H1 (cell line): ENCODE measurements at regions not wholly inside any gene's neighbourhood (a gene's known extent, or its start where the extent isn't known, plus 50 kb on each side); places are given as distances from the start of the nearest gene placed in this dataset.

Experiments
- CTCF ChIA-PET: fragments of 300-600 bp; sonication (Branson Sonifier 250); formaldehyde crosslinking; loops from one replicate; lab custom pipeline; 2021; ENCODE audit not compliant: partially characterized antibody; lab: Charles Lee
- POLR2A ChIA-PET: fragments of 300-600 bp; sonication (Branson Sonifier 250); formaldehyde crosslinking; loops from one replicate; lab custom pipeline; 2021; ENCODE audit warnings: inconsistent platforms; ENCODE audit not compliant: partially characterized antibody; lab: Charles Lee
- DNase-seq, 2 experiments: peaks; one replicate each; pipeline versions ENCODE4 v3.0.0 to v3.0.0-alpha.2; 2010 to 2022; ENCODE audit warnings: low spot score in 2 of 2, low read depth in 1 of 2, mixed read lengths in 1 of 2
- FAIRE-seq: peaks from 2 replicates; lab custom pipeline; 2011; peaks lifted over from hg19 to GRCh38; lab: Jason Lieb, UNC
- H2AFZ ChIP-seq: 2 replicates; pipeline ENCODE4 v1.8.1; 2012; ENCODE audit warnings: low read length, inconsistent platforms
- H2AK5ac ChIP-seq: 2 replicates; pipeline ENCODE4 v1.6.1; 2013; ENCODE audit warnings: low read depth, low read length
- H2BK120ac ChIP-seq: replicated peaks from 2 replicates; pipeline ENCODE3; 2013; ENCODE audit warnings: low read depth, low read length, inconsistent platforms
- H2BK12ac ChIP-seq: 2 replicates; pipeline ENCODE4 v1.6.1; 2013; ENCODE audit warnings: low read depth, low read length
- H2BK15ac ChIP-seq: 2 replicates; pipeline ENCODE4 v1.6.1; 2013; ENCODE audit warnings: low read length
- H2BK20ac ChIP-seq: 2 replicates; pipeline ENCODE4 v1.6.1; 2013; ENCODE audit warnings: low read length
- H2BK5ac ChIP-seq: 2 replicates; pipeline ENCODE4 v1.6.1; 2013; ENCODE audit warnings: low read depth, low read length
- H3K14ac ChIP-seq: 2 replicates; pipeline ENCODE4 v1.6.1; 2013; ENCODE audit warnings: inconsistent platforms; ENCODE audit not compliant: insufficient read length
- H3K18ac ChIP-seq: 2 replicates; pipeline ENCODE4 v1.6.1; 2013; ENCODE audit warnings: low read length; ENCODE audit errors: extremely low read depth
- H3K23ac ChIP-seq: 2 replicates; pipeline ENCODE4 v1.6.1; 2013; ENCODE audit warnings: inconsistent platforms; ENCODE audit not compliant: insufficient read length
- H3K23me2 ChIP-seq: 2 replicates; pipeline ENCODE4 v1.6.1; 2013; ENCODE audit warnings: low read depth, low read length
- H3K27ac ChIP-seq: 2 replicates; pipeline ENCODE4 v1.6.1; 2011; ENCODE audit warnings: low read depth, low read length, inconsistent platforms
- H3K27me3 ChIP-seq, 4 experiments: replicated peaks in 1 of 4; 1 replicate in 1 of 4; 2 replicates in 3 of 4; pipeline versions ENCODE4 v1.6.1 to v1.8.1; 2011 to 2013; ENCODE audit warnings: low read length in 3 of 4, mild to moderate bottlenecking in 3 of 4, inconsistent platforms in 2 of 4, mixed read lengths in 2 of 4, moderate library complexity in 1 of 4; ENCODE audit not compliant: control insufficient read depth in 3 of 4, insufficient read depth in 3 of 4; ENCODE audit errors: extremely low read depth in 1 of 4
- H3K36me3 ChIP-seq, 4 experiments: 2 replicates each; pipeline versions ENCODE4 v1.6.1 to v1.8.1; 2011 to 2013; ENCODE audit warnings: mild to moderate bottlenecking in 4 of 4, low read length in 3 of 4, moderate library complexity in 2 of 4, control low read depth in 1 of 4, inconsistent platforms in 1 of 4; ENCODE audit not compliant: insufficient read depth in 4 of 4, control insufficient read depth in 2 of 4
- H3K4ac ChIP-seq: replicated peaks from 2 replicates; pipeline ENCODE3; 2013; ENCODE audit warnings: low read length, low read depth, mixed read lengths, inconsistent platforms; ENCODE audit not compliant: insufficient read length
- H3K4me1 ChIP-seq, 4 experiments: replicated peaks in 1 of 4; 1 replicate in 1 of 4; 2 replicates in 3 of 4; pipeline versions ENCODE4 v1.6.1 to v1.8.1; 2011 to 2013; ENCODE audit warnings: low read length in 3 of 4, inconsistent platforms in 2 of 4, mixed read lengths in 1 of 4; ENCODE audit not compliant: insufficient read depth in 4 of 4, control insufficient read depth in 3 of 4
- H3K4me2 ChIP-seq, 2 experiments: 2 replicates each; pipeline versions ENCODE4 v1.6.1 to v1.8.1; 2011 to 2013; ENCODE audit warnings: low read depth in 2 of 2, low read length in 2 of 2, control low read depth in 1 of 2, inconsistent platforms in 1 of 2, mild to moderate bottlenecking in 1 of 2; ENCODE audit not compliant: insufficient read depth in 1 of 2
- H3K4me3 ChIP-seq, 4 experiments: fragments of 200-600, 300-600 bp in 1 of 4; sonication (generic), shearing (Covaris generic), sonication (Bioruptor Twin) in 1 of 4; 2 replicates each; pipeline versions ENCODE4 v1.5.1 to v1.8.1; 2011 to 2016; ENCODE audit warnings: low read length in 4 of 4, low read depth in 3 of 4, control low read depth in 2 of 4, inconsistent platforms in 2 of 4, mild to moderate bottlenecking in 2 of 4, mixed read lengths in 1 of 4, moderate library complexity in 1 of 4; ENCODE audit not compliant: insufficient read depth in 2 of 4; ENCODE audit errors: extremely low read depth in 1 of 4
- H3K56ac ChIP-seq: replicated peaks from 2 replicates; pipeline ENCODE3; 2013; ENCODE audit warnings: low read depth, mild to moderate bottlenecking, mixed read lengths, low read length, inconsistent platforms; ENCODE audit not compliant: insufficient read length
- H3K79me1 ChIP-seq: 2 replicates; pipeline ENCODE4 v1.6.1; 2013; ENCODE audit warnings: low read depth, low read length, control low read depth
- H3K79me2 ChIP-seq, 2 experiments: 2 replicates each; pipeline versions ENCODE4 v1.6.1 to v1.8.1; 2012 to 2013; ENCODE audit warnings: low read length in 2 of 2, mild to moderate bottlenecking in 2 of 2, inconsistent platforms in 1 of 2; ENCODE audit not compliant: insufficient read depth in 2 of 2, control insufficient read depth in 1 of 2
- H3K9ac ChIP-seq, 4 experiments: replicated peaks in 1 of 4; 1 replicate in 1 of 4; 2 replicates in 3 of 4; pipeline versions ENCODE4 v1.6.1 to v1.8.1; 2011 to 2013; ENCODE audit warnings: low read depth in 3 of 4, low read length in 3 of 4, control low read depth in 2 of 4, mild to moderate bottlenecking in 2 of 4, moderate library complexity in 2 of 4, inconsistent platforms in 1 of 4; ENCODE audit errors: extremely low read depth in 1 of 4
- H3K9me3 ChIP-seq, 2 experiments: 2 replicates each; pipeline versions ENCODE4 v1.6.1 to v1.8.1; 2012 to 2013; ENCODE audit warnings: mild to moderate bottlenecking in 2 of 2, moderate library complexity in 2 of 2, control low read depth in 1 of 2, inconsistent platforms in 1 of 2, low read depth in 1 of 2, low read length in 1 of 2, mixed read lengths in 1 of 2; ENCODE audit not compliant: insufficient read depth in 2 of 2
- H4K20me1 ChIP-seq, 2 experiments: replicated peaks in 1 of 2; 2 replicates each; pipeline versions ENCODE3 to v1.8.1; 2011 to 2013; ENCODE audit warnings: inconsistent platforms in 2 of 2, low read length in 2 of 2, mild to moderate bottlenecking in 1 of 2; ENCODE audit not compliant: insufficient read depth in 2 of 2, control insufficient read depth in 1 of 2
- H4K5ac ChIP-seq: 2 replicates; pipeline ENCODE4 v1.6.1; 2013; ENCODE audit warnings: low read length, low read depth, mixed read lengths, inconsistent platforms; ENCODE audit not compliant: insufficient read length
- H4K8ac ChIP-seq: 2 replicates; pipeline ENCODE4 v1.8.0; 2013; ENCODE audit warnings: mild to moderate bottlenecking, moderate library complexity, low read length, inconsistent platforms; ENCODE audit not compliant: insufficient read depth; ENCODE audit errors: extremely low read depth
- H4K91ac ChIP-seq: replicated peaks from 2 replicates; pipeline ENCODE3; 2013; ENCODE audit warnings: low read length, mixed read lengths, inconsistent platforms; ENCODE audit not compliant: insufficient read length
- ASH2L ChIP-seq: fragments of 200-600, 300-600 bp; sonication (generic); IDR thresholded peaks from one replicate; pipeline ENCODE4 v1.7.1; 2017; ENCODE audit warnings: low read length
- ATF2 ChIP-seq: IDR thresholded peaks from 2 replicates; pipeline ENCODE4 v1.6.1; 2012; ENCODE audit warnings: low read length, inconsistent platforms
- BRCA1 ChIP-seq: IDR thresholded peaks from 2 replicates; pipeline ENCODE4 v1.6.1; 2012; ENCODE audit warnings: low read depth, low read length, improper control_type of control experiment
- CBX5 ChIP-seq: fragments of 300-800, 300-1000 bp; sonication (generic); IDR thresholded peaks from 2 replicates; pipeline ENCODE4 v1.7.1; 2016; ENCODE audit warnings: antibody characterized with exemption, low read length, low read depth
- CREB1 ChIP-seq: IDR thresholded peaks from 2 replicates; pipeline ENCODE4 v1.6.1; 2012; ENCODE audit warnings: inconsistent platforms
- NANOG ChIP-seq: IDR thresholded peaks from 2 replicates; pipeline ENCODE4 v1.6.1; 2011; ENCODE audit warnings: low read length, low read depth, mild to moderate bottlenecking, inconsistent platforms; ENCODE audit not compliant: insufficient read depth, poor library complexity, severe bottlenecking
- POU5F1 ChIP-seq: IDR thresholded peaks from 2 replicates; pipeline ENCODE4 v1.6.1; 2011; ENCODE audit warnings: low read depth, mild to moderate bottlenecking, low read length, moderate library complexity
- RNF2 ChIP-seq: fragments of 200-900, 300-1000 bp; sonication (generic); IDR thresholded peaks from 2 replicates; pipeline ENCODE4 v1.7.1; 2016; ENCODE audit warnings: borderline replicate concordance, low read depth, mild to moderate bottlenecking, antibody characterized with exemption, low read length; ENCODE audit not compliant: poor library complexity, severe bottlenecking; ENCODE audit errors: missing control alignments
- RXRA ChIP-seq: IDR thresholded peaks from 2 replicates; pipeline ENCODE4 v1.6.1; 2011; ENCODE audit warnings: low read depth, mild to moderate bottlenecking, low read length, moderate library complexity; ENCODE audit not compliant: insufficient read depth
- SP1 ChIP-seq: IDR thresholded peaks from 2 replicates; pipeline ENCODE4 v1.6.1; 2011; ENCODE audit warnings: low read depth, low read length
- SUZ12 ChIP-seq: fragments of 200-600 bp; sonication (generic); IDR thresholded peaks from 2 replicates; pipeline ENCODE4 v1.6.1; 2012; ENCODE audit warnings: mild to moderate bottlenecking, inconsistent platforms, low read length, moderate library complexity, mixed read lengths
- TAF1 ChIP-seq: IDR thresholded peaks from 2 replicates; pipeline ENCODE4 v1.6.1; 2011; ENCODE audit warnings: mild to moderate bottlenecking, low read depth, low read length
- TAF7 ChIP-seq: optimal IDR thresholded peaks from 2 replicates; pipeline ENCODE3; 2011; ENCODE audit warnings: low read depth, mild to moderate bottlenecking, inconsistent platforms, low read length, moderate library complexity, borderline replicate concordance
- TBP ChIP-seq: IDR thresholded peaks from 2 replicates; pipeline ENCODE4 v1.6.1; 2011; ENCODE audit warnings: low read depth, low read length, improper control_type of control experiment
- WGBS, 2 experiments: shearing (Covaris generic) in 1 of 2; methylation state at CpG; one replicate each; pipeline versions ENCODE4 v1.1.6 to v1.1.7; 2013 to 2015; ENCODE audit warnings: low lambda C conversion rate in 2 of 2, mixed read lengths in 2 of 2, inconsistent platforms in 1 of 2, low coverage in 1 of 2, missing lambda C conversion rate in 1 of 2; ENCODE audit not compliant: insufficient replicate concordance in 2 of 2, insufficient coverage in 1 of 2, insufficient read length in 1 of 2; ENCODE audit errors: extremely low coverage in 1 of 2, missing lambda C conversion rate in 1 of 2; 5-methylcytosine and 5-hydroxymethylcytosine counted together

DNA sequence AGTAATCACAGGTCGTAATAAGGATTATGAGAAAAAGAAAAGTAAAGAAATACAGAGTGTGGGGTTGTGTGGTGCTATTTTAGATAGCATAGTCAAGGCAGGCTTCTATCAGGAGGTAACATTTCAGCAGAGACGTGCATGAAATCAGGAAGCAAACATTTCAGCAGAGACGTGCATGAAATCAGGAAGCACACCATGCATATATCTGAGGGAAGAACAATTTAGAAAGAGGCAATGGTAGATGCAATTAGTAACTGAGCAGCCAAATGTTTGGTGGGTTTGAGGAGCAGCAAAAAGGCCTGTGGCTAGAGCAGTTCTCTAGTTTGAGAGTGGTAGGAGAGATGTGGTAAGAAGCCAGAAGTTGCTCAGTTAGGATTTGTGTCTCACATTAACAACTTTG lies 713.7 kb downstream of the ADCYAP1 start:
- H3K79me1 ChIP-seq: no peaks in the 10 kb centered on the region
- no peak overlapping the region for H3K4ac ChIP-seq
- H3K79me2 ChIP-seq: no peaks in the 10 kb centered on the region
- no peak overlapping the region for H2BK5ac ChIP-seq
- no peak overlapping the region for H2BK120ac ChIP-seq
- H3K18ac ChIP-seq: no peak overlapping the region
- no peaks in the 10 kb centered on the region for H3K36me3 ChIP-seq
- no peak overlapping the region for H3K23ac ChIP-seq
- no peak overlapping the region for H2BK15ac ChIP-seq
- H2AK5ac ChIP-seq: no peak overlapping the region
- no peak overlapping the region for H4K91ac ChIP-seq
- DNase-seq: no peak
- no peak overlapping the region for H3K14ac ChIP-seq
- H3K27me3 ChIP-seq: no peaks in the 10 kb centered on the region
- H3K56ac ChIP-seq: no peak overlapping the region
- H4K5ac ChIP-seq: no peak overlapping the region
- no peak overlapping the region for H3K9ac ChIP-seq
- H3K9me3 ChIP-seq: 0 out of 4 replicates have a peak, but pooled peaks cover 0 to 3% of the 10 kb centered on the region in 2 experiments
- CTCF ChIA-PET: no interaction called here
- H4K20me1 ChIP-seq: no peaks in the 10 kb centered on the region
- H2BK20ac ChIP-seq: no peak overlapping the region
- H4K8ac ChIP-seq: no peak overlapping the region
- 89% methylated on average over 3 of the region's 3 CpGs; no CpG with 5 or more reads in 1 of the 2 experiments for WGBS, 2 experiments
- no peaks in the 10 kb centered on the region for H3K4me1 ChIP-seq
- no peak overlapping the region for H2AFZ ChIP-seq
- no peak overlapping the region for H2BK12ac ChIP-seq
- no peak overlapping the region for H3K4me3 ChIP-seq
- POLR2A ChIA-PET: no interaction called here
- H3K27ac ChIP-seq: no peak overlapping the region
- FAIRE-seq: no peak
- no peaks in the 10 kb centered on the region; the same call in 1 of the 2 replicates for H3K23me2 ChIP-seq
- no peak overlapping the region for H3K4me2 ChIP-seq
- TF ChIP-seq RNF2 (no peak), NANOG (no peak), BRCA1 (no peak), TBP (no peak), CBX5 (no peak), POU5F1 (no peak), CREB1 (no peak), TAF1 (no peak), RXRA (no peak), TAF7 (no peak), ATF2 (no peak), SUZ12 (no peak), SP1 (no peak), ASH2L (no peak)
